Ureter (tissue), 1 donor: ENCODE measurements at regions not wholly inside any gene's neighbourhood (a gene's known extent, or its start where the extent isn't known, plus 50 kb on each side); places are given as distances from the start of the nearest gene placed in this dataset.

Experiments used
- DNase-seq: peaks from one replicate; pipeline ENCODE4 v3.0.0-alpha.2; 2020; ENCODE audit warnings: low spot score
- donor health status: DM: yes; HTN: yes; CAD: no.

DNA sequence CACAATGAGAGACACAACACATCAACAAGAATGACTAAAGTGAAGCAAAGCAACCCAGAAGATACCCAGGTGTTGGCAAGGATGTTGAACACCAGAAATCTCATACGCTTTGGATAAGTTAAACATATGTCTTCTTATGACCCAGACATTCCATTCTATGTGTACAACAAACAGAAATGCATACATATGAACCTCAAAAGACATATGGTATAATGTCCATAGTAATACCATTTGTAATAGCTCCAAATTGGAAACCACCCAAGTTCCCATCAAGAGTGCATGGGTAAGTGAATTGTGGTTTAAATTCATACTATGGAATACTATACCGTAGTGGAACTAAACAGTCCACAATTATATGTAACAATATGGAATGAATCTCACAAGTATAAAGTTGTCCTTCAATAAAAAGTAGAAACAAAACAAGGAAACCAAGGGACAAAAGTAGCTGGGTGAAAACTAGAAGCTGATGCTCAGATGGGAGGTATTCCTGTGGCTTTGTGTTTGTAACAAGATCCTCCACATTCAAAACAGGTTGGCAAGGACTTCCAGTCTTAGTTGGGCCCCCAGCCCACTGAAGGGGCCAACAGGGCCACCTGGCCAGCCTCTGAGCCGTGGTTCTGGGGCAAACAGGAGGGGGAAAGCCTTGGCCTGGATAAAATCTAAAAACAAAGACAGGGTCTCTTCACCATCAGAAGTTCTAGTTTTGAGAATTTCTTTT lies 171.8 kb upstream of the PITX1 start:
- DNase-seq, result no peak

DNA sequence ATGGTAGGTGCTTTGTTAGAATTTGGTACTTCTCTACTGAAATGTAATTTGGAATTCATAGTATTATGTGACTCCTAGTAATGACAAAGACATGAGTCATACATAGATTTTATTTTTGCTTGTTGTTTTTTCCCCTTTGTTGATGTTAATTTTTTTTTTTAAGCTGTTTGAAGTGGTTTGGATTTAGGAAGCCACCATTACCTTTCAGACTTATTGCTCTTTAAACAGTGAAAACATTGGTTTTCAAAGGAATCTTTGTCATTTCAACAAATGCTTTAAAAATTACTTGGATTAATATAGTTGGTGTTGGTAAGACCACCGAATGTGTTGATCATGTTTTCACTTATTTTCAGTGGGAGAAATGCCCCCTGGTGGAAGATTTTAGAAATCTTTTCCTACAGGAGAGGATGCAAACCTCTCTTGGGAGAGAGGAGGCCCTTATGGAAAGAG lies 170.1 kb upstream of the PITX1 start:
- DNase-seq, result no peak

DNA sequence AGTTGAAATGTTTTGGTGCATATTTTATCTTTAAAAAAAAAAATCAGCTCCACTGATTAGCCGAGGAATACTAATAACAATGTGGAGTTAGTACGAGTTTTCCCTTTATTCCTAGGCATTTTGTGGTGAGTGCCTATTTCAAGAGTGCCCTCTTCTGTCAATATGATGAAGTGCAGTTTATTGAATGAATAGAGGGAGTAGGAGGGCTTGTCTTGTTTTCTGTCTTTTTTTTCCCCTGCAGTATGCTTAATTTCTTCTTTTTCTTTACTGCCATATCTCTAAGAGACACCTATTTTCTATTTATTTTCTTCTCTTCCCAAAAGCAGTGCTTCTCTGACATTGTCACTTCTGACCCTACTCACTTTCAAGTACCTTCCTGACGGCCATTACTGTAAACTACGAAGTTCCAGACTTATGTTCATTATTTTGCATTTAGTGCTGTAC lies 169.6 kb upstream of the PITX1 start:
- no peak for DNase-seq

DNA sequence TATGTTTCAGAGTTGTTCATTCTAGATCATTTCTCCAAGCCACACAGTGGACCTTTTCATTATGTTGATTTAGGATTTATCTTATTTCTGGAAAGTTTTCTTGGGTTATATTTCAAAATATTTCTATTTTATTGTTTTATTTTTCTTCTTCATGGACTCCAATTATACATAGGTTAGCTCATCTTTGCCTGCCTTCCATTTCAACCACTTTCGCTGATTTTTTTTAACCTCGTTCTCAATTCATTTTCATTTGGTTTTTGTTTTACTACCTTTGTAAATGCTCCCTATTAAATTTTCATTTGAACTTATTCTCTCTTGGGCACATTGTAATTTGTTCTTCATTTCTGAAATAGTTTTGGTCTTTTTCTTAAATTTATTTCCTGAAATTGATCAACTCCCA lies 169.0 kb upstream of the PITX1 start:
- no peak for DNase-seq

DNA sequence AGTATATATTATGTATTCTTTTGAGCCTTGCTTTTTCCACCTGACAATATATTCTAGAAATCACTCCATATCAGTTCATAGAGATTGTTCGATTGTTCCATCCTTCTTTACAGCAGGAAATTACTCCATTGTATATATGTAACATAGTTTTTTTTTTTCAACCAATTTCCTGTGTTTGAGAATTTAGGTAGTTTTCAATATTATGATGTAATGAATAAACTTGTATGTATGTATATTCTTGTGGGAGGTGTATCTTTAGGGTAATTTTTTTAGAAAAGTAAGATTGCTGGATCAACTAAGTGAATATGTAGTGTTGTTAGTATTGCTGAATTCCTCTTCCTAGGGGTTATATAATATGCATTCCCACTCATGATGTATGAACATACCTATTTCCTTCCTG lies 165.9 kb upstream of the PITX1 start:
- no peak for DNase-seq

DNA sequence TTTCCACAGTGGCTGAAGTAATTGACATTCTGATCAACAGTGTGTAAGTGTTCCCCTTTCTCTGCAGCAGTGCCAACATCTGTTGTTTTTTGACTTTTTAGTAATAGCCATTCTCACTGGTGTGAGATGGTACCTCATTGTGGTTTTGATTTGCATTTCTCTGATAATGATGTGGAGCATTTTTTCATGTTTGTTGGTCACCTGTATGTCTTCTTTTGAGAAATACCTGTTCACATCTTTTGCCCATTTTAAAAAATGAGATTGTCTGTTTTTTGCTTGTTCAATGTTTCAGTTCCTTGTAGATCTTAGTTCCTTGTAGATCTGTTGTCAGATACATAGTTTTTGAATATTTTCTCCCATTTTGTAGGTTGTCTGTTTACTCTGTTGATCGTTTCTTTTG lies 162.5 kb upstream of the PITX1 start:
- DNase-seq, result no peak

DNA sequence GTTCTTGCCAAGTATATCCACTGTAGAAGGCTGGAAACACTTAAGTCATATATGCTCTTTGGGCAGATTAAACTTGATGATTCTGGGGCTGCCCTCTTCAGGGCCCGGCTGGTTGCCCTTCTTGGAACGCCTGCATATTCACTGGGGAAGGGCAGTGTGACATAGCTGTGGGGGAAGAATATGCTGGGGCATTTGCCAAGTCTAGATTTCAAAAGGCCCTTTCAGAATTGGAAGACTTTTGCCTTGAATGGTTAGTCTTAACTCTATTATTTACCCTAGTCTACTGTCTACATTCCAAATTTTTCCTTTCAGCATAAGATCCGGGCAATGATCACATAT lies 161.2 kb upstream of the PITX1 start:
- no peak for DNase-seq

DNA sequence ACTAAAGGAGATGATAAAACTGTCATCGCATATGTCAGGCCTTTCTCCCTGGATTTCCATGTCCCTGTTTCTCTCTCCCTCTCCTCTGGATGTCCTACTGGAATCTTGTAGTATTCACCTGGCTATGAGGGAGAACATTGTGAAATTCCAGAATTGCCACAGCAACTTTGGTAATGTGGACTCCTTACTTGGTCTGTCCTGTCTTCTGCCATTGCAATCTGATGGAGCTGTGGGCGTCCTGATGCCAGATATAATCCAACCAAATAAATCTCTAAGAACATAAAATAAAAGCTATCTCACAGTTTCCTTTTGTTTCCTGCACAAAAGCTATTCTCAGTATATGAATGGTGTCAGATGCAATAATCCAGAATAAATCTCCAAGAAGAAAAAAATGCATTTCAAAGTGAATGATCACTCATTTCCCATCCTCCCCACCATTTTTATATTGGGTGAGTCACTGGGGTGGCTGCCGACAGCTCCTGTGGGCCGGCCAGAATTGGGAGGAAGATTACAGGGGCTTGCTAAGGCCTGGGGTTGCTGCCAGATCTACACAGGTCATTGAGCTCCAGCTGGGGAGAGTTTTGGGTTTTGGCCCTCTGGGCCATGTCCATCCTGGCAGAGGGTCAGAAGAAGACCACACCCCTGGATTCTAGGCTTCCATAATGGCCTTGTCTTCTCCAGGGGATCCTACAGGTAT lies 160.7 kb upstream of the PITX1 start:
- no peak for DNase-seq

DNA sequence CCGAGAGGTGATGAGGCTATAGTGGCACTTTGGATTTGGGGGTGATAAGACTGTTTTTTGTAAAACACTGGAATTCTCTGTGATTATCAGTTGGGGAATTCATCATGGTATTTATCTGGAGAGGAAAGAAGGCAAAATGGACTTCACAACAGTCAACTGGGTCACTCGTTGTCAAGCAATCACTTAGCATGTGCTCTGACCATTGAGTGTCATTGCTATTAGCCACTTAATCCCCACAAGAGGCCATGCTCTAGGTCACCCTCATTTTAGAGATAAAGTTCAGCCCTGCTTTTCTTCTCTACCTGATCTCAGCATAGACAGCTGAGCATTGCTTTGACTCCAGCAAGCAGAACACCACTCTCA lies 160.1 kb upstream of the PITX1 start:
- no peak for DNase-seq

DNA sequence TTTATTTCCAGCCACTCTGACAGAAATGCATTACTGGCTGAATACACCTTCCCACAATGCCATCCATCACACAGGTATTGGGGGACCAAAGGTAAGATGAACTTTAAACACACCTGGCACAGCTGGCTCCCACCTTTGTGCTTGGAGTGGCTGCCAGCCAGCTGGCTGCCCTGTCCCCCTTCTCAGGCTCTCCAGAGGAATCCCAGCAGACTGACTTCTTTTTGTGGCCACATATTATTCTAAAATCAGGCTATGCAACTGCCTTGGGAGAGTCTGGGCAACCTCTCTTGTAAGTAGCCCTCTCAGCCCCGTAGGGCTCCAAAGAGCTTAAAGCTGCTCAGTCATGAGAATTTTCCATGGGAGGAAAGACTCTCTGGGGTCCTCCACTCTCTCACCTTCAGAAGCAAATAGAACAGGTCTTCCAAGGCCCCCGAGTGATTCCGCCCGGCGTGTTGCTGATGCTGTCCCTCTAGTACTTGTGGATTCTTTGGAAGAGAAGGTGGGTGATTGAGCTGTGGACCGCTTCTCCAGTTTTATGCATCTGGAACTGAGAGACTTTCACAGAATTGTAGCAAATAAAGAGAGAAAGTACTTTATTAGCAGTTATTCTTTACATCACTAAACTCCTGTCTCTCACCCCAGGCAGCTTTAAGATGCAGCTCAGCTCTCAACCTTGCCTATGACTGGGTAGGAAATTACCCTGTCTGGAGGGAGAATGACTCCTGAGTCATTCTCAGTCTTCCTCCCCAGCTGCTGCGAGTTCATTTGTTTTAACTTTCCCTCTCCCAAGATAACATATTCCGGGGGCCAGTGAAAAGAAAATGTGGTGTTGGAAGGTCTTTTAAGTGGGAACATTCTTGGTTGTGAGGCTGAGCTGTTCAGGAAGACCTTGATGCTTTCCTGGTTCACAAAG lies 159.4 kb upstream of the PITX1 start:
- DNase-seq, result no peak

DNA sequence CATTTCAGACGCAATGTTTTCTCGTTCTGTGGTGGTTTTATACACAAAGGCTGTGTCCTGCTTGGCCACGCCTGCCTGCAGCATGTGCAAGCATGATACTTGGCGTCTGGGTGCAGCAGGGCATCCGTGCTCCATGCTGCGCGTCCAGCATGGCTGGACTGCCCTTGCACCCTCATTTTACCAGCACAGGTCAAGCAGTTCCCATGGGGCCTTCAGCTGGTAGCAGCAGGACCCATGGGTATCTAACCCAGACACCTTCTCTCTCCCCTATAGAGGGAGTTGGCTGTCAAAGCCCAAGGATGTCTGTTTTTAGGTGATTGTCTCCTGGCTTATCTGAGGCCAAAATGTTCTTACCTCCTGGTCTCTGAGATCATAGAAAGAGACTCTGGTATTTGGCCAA lies 158.3 kb upstream of the PITX1 start:
- no peak for DNase-seq

DNA sequence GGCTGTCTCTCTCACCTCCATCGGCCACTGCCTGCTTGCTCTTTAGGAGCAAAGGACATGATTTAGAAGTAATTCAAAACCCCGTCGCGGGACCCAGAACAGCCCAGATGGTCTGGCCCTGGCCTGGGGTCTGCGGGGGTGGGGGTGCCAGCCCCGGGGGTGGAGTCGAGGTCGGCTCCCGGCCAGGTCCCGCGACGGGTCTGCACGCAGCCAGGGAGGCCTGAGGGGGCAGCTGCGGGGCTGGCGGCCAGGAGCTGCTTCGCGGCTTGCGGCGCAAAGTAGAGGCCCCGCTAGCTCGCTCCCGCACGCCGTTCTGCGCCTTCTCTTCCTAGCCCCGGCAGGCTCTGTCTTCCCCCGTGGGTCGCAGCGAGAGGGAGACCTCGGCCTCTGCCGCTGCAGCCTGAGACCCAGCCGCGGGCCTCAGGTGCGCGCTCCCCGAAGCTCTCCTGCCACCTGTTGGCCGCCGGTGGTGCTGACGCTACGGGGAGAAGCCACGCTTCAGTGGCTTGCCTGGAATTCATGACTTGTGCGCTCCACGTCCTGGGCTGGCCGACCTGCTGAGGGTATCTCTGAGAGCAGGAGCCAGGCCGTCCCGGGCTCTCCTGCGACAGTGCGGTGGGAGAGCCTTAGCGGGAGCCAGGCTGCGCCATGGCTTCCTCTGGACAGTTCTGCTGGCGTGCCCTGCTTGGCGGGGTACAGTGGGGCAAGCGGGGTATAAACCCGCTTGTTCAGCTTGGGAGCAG lies 157.2 kb upstream of the PITX1 start:
- peak; percentile 86 for DNase-seq

DNA sequence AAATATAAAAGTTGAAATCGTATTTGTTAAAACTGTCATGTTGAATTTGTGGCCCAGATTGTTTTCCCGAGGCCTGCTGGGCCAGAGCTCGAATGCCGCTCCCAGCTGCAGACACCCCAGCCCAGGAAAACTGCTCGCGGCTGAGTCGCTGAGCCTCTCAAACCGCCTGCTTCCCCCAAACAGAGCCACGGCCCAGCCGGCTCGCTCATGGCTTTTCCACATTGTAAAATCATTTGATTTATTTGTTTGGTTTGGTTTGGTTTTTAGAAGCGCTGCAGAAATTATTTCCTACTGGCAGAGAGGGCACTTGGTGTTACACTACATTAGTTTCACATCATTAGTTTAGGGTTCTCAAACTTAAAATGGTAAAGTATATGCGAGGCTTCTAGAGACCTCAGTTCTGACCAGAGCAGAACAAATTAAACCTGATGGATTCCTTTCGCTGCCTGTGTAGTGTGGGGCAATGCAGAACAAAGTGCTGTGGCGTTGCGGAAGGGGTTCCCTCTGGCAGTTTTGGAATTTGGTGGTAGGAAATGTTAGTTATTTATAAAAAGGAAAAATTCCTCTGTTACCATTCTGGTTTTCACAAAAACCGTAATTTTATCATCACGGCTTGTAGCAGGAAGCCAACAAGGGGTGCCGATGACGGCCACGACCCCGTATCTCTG lies 156.5 kb upstream of the PITX1 start:
- DNase-seq, result no peak

DNA sequence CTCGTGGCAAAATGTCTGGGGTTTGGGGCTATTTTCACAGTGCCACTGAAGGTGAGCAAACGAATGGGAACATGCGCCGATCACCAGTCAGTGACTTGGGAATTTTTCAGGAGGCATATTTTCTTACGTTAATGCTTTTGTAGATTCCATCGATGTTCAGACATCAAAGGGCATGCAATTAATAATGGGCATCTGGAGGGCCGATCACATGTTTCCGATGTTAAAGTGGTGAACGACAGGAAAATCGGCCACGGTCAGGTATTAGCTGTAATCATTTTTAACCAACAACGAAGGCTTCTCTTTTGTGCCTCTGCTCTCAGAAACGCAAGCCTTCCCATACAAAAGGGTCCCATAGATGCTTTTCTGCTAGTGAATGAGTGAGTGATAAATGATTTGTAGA lies 155.0 kb upstream of the PITX1 start:
- no peak for DNase-seq

DNA sequence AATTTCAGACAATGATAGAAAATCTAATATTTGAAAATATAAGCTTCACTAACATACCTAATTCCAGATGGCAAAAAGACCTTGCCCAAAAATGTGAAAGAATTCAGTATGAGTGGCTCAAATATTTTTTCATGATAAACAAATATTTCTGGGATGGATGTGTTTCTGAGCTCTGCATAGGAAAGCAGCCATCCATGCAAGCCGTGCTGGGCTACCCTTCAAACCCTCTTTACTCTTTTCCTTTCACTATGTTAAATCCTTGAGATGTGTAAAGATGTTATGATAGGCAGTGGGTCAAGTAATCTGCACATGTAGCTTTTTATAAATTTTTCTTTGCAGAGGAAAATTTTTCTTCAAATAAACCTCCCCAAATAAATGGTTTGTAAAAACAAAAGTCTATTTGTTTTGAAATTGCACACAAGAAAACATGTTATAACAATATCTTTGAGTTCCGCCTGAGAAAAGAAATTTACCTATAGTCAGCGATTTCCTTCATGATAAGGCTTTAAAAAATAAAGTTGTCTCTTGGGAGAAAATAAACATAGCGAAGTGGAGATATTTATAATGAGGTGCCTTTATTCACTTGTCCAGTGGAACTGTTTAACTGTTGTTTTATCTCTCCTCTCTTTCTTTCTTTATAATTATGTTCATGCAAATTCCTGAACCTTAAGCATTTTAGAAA lies 154.3 kb upstream of the PITX1 start:
- no peak for DNase-seq

DNA sequence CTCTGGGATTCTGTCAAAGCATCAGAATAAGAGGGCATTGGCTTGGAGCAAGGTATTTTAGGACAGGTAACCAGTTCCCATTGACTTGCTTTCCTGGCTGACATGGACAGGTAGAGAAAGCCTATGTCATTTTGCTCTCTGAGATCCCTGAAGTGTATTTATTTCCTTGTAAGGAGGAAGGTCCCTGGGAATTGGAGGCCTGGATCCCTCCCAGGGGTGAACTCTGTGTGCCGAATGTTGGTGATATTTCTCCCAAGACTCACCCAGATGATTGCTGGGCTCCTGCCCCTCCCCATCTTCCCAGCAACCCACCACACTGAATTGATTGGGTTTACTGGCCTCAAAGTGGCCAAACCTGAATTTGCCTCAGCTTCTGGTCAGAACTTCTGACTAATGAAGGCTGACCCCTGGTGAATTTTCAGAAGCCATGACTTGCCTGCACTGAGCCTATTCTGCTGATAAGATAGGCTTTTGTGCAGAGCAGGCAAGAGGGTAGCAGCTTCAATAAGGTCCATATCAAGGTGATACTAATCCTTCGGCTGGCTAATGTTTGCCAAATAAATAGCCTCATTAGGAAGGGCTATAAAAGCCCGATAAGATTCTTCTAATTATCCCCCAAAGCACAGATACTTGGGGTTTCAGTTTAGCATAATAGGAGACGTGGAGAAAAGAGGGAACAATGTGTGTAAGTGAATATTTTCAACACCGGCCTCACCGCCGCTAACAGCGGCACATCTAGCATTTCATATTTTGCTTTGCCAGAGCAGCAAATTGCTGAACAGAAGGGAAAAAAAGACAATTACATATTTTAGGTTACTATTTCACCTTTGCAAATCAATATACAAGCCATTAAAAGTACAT lies 152.9 kb upstream of the PITX1 start:
- no peak for DNase-seq

DNA sequence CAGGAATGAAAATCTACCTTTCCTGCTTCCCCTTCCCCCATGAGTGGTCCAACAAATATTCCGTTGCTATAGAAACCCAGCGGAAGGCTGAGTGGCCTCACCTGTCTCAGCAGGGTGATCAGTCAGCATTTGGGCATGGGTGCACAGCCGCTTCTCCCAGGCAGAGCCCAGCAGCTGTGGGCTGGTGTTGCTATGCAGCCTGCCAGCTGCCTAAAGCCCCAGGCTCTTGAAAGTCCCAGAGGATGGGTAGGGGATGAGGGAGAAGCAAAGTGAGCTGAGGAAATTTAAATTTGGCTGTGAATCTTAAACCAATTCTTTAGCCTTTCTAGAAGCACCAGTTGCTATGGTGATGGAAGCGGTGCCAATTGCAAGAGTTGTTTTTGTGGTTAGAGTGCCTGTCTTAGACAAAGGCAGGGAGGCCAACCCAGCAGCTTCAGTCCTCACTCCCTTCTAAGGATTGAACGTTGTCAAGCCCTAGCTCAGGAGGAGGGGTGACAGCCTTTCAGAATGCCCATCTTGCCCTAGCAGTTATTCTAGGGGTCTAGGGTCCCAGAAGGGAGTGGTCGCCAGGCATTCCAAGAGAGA lies 151.5 kb upstream of the PITX1 start:
- no peak for DNase-seq

DNA sequence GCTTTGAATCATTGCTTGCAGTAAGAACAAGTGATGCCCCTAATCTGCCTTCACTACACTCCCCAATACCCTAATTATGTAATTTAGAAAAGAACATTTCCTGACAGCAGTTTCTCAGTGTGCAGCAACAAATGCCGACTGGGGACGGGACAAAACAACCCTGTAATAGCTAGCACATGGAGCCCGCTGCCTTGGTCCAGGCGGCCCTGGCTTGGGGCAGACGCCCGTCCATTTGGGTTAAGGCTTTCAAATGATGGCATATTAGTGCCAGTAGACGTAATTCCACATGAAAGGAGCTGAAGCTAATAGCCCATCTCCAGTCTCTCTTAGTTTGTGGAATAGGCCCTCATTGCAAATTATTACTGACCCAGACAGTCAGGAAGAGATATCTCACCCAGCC lies 150.6 kb upstream of the PITX1 start:
- DNase-seq, result no peak

DNA sequence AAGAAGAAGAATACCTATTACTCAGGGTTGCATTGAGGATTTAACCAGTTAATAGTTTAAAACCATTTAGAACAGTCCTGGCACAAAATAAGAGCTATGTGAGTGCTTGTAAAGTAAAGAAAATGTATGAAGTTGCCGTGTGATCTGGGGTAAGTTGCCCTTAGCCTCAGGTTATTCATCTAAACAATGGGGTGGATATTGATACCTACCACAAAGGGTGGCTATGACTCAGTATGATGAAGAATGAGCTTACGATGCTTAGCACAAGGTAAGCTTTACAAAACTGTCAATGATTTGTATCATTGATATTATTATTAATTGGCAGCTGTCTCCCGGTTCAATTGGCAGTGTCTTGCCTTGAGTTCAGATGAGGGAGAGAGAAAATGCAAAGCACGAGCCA lies 149.4 kb upstream of the PITX1 start:
- no peak for DNase-seq

DNA sequence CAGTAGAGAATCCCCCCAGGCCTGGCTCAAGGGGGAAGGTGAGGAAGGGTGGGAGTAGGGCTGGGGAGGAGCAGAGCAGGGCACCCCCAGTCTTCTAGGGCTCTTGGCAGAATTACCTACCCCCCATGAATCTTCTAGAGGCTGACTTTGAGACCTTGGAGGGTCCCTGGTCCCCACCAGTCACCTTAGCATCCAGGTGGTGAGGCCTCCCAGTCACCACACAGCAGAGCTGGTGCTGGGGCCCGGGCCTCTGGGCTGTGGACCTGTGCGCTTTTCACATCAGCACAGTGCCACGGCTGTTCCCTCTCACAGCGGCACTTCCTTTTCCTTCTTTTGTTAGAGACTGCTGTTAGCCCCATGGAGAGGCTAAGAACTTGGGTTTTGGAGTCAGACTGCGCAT lies 148.6 kb upstream of the PITX1 start:
- no peak for DNase-seq
